HCT116 (cell line): ENCODE measurements at regions not wholly inside any gene's neighbourhood (a gene's known extent, or its start where the extent isn't known, plus 50 kb on each side); places are given as distances from the start of the nearest gene placed in this dataset.

ENCODE experiments used
- CEBPB ChIP-seq: IDR thresholded peaks from 2 replicates; pipeline ENCODE4 v1.6.1; 2012; ENCODE audit warnings: low read depth
- CTCF ChIP-seq, 3 experiments: fragments of 200-600 bp in 1 of 3; sonication (generic) in 1 of 3; IDR thresholded peaks in 2 of 3; conservative IDR thresholded peaks in 1 of 3; 2 replicates each; pipeline ENCODE4 v1.5.1; 2012 to 2017; ENCODE audit warnings: low read depth in 2 of 3, low read length in 2 of 3, antibody characterized with exemption in 1 of 3, borderline replicate concordance in 1 of 3, control low read depth in 1 of 3, mild to moderate bottlenecking in 1 of 3, mixed read lengths in 1 of 3, mixed run types in 1 of 3, moderate library complexity in 1 of 3; ENCODE audit not compliant: insufficient read depth in 1 of 3
- EZH2 ChIP-seq: fragments of 200-600 bp; sonication (generic); IDR thresholded peaks from 2 replicates; pipeline ENCODE4 v1.6.1; 2017; ENCODE audit warnings: antibody characterized with exemption, mixed run types
- EZH2phosphoT487 ChIP-seq: fragments of 200-600 bp; IDR thresholded peaks from 2 replicates; pipeline ENCODE4 v1.6.1; 2018; ENCODE audit warnings: antibody characterized with exemption, borderline replicate concordance
- FOSL1 ChIP-seq: IDR thresholded peaks from 2 replicates; pipeline ENCODE4 v1.6.1; 2012; ENCODE audit warnings: low read depth
- JUND ChIP-seq: IDR thresholded peaks from 2 replicates; pipeline ENCODE4 v1.6.1; 2012
- POLR2A ChIP-seq: IDR thresholded peaks from 2 replicates; pipeline ENCODE4 v1.7.0; 2011; ENCODE audit warnings: borderline replicate concordance; ENCODE audit not compliant: insufficient read depth, insufficient read length; ENCODE audit errors: extremely low read depth
- POLR2AphosphoS5 ChIP-seq: IDR thresholded peaks from 2 replicates; pipeline ENCODE4 v1.6.1; 2011; ENCODE audit warnings: mild to moderate bottlenecking, low read depth, low read length, moderate library complexity
- SIN3A ChIP-seq: IDR thresholded peaks from 2 replicates; pipeline ENCODE4 v1.6.1; 2012; ENCODE audit warnings: low read depth
- SRF ChIP-seq: IDR thresholded peaks from 2 replicates; pipeline ENCODE4 v1.6.1; 2012; ENCODE audit warnings: low read depth
- YY1 ChIP-seq: IDR thresholded peaks from 2 replicates; pipeline ENCODE4 v1.6.1; 2011; ENCODE audit warnings: low read length, low read depth, moderate library complexity, mild to moderate bottlenecking; ENCODE audit not compliant: insufficient replicate concordance; ENCODE audit errors: extremely low read depth
- ZBTB33 ChIP-seq: IDR thresholded peaks from 2 replicates; pipeline ENCODE4 v1.6.1; 2011; ENCODE audit warnings: mild to moderate bottlenecking, low read length, moderate library complexity; ENCODE audit not compliant: insufficient replicate concordance; ENCODE audit errors: extremely low read depth
- ZFX ChIP-seq: fragments of 450-650 bp; IDR thresholded peaks from 2 replicates; pipeline ENCODE4 v1.6.1; 2017
- TF ChIP-seq, protein P1 (sequence below): IDR thresholded peaks from 2 replicates; pipeline ENCODE4 v1.6.1; 2012; ENCODE audit warnings: low read depth

GRCh38 chr10:64573623-64574325 is 1052.6 kb downstream of the REEP3 start:
- no peak for TF ChIP-seq CTCF (IDR thresholded peaks at IDR 0.05 in 2 of 3, conservative IDR thresholded peaks at IDR 0.05 in 1 of 3; ENCODE audit: borderline replicate concordance in 1 of 3, insufficient read depth in 1 of 3, low read depth in 2 of 3, low read length in 2 of 3)
- TF ChIP-seq POLR2A = no peak
- no peak for TF ChIP-seq SIN3A
- TF ChIP-seq EZH2phosphoT487 = no peak
- no peak for TF ChIP-seq EZH2
- TF ChIP-seq JUND = no peak
- TF ChIP-seq, protein P1, sequence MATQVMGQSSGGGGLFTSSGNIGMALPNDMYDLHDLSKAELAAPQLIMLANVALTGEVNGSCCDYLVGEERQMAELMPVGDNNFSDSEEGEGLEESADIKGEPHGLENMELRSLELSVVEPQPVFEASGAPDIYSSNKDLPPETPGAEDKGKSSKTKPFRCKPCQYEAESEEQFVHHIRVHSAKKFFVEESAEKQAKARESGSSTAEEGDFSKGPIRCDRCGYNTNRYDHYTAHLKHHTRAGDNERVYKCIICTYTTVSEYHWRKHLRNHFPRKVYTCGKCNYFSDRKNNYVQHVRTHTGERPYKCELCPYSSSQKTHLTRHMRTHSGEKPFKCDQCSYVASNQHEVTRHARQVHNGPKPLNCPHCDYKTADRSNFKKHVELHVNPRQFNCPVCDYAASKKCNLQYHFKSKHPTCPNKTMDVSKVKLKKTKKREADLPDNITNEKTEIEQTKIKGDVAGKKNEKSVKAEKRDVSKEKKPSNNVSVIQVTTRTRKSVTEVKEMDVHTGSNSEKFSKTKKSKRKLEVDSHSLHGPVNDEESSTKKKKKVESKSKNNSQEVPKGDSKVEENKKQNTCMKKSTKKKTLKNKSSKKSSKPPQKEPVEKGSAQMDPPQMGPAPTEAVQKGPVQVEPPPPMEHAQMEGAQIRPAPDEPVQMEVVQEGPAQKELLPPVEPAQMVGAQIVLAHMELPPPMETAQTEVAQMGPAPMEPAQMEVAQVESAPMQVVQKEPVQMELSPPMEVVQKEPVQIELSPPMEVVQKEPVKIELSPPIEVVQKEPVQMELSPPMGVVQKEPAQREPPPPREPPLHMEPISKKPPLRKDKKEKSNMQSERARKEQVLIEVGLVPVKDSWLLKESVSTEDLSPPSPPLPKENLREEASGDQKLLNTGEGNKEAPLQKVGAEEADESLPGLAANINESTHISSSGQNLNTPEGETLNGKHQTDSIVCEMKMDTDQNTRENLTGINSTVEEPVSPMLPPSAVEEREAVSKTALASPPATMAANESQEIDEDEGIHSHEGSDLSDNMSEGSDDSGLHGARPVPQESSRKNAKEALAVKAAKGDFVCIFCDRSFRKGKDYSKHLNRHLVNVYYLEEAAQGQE = no peak
- TF ChIP-seq FOSL1 = no peak
- TF ChIP-seq POLR2AphosphoS5 = no peak
- TF ChIP-seq SRF = no peak
- no peak for TF ChIP-seq ZFX
- no peak for TF ChIP-seq ZBTB33
- no peak for TF ChIP-seq CEBPB
- no peak for TF ChIP-seq YY1
